GM06990 (cell line): ENCODE measurements at regions not wholly inside any gene's neighbourhood (a gene's known extent, or its start where the extent isn't known, plus 50 kb on each side); places are given as distances from the start of the nearest gene placed in this dataset.

Experiments used
- DNase-seq: peaks from one replicate; pipeline ENCODE4 v3.0.0-alpha.2; 2011; ENCODE audit not compliant: insufficient read length; ENCODE audit errors: extremely low read depth
- H3K27me3 ChIP-seq: replicated peaks from 2 replicates; pipeline ENCODE4 v1.6.0; 2011; ENCODE audit warnings: low read length; ENCODE audit not compliant: control insufficient read depth, insufficient read depth
- H3K36me3 ChIP-seq: 2 replicates; pipeline ENCODE4 v1.5.1; 2011; ENCODE audit warnings: low read length; ENCODE audit not compliant: control insufficient read depth, insufficient read depth
- H3K4me3 ChIP-seq: replicated peaks from 2 replicates; pipeline ENCODE4 v1.5.1; 2011; ENCODE audit warnings: low read depth, mild to moderate bottlenecking, control low read depth, low read length
- CTCF ChIP-seq: IDR thresholded peaks from 2 replicates; pipeline ENCODE4 v1.5.1; 2011; ENCODE audit warnings: low read length, control low read depth, mild to moderate bottlenecking, inconsistent platforms; ENCODE audit not compliant: insufficient read depth, poor library complexity, severe bottlenecking

GRCh38 chr14:104315169-104315568, 176.8 kb downstream of the KIF26A start:
- H3K27me3 ChIP-seq: no peaks in the 10 kb centered on the region; the same call in none of the 2 replicates
- H3K36me3 ChIP-seq: no peaks in the 10 kb centered on the region
- H3K4me3 ChIP-seq: no peak overlapping the region
- TF ChIP-seq CTCF: no peak
- no peak for DNase-seq

DNA sequence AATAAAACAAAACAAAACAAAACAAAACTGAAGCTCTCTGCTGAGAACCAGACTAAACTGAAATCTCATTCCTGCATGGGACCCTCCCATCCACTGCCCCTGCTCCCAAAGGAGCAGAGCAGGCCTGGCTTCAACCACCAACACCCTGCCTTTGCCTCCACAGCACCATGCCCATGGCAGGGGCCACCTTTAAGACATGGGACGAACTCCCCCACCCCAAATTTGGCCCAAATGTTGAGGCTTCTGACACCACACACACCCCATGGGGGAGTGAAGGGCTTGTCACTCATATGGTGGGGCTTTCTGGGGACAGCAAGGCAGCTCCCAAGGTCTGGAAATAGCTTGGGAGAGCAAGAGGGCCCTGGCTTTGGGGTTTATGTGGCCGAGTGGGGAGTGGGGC, 177.2 kb downstream of the KIF26A start:
- H3K4me3 ChIP-seq: no peak overlapping the region
- no peak for TF ChIP-seq CTCF
- no peak for DNase-seq
- H3K36me3 ChIP-seq: no peaks in the 10 kb centered on the region
- H3K27me3 ChIP-seq: no peaks in the 10 kb centered on the region; the same call in none of the 2 replicates

DNA sequence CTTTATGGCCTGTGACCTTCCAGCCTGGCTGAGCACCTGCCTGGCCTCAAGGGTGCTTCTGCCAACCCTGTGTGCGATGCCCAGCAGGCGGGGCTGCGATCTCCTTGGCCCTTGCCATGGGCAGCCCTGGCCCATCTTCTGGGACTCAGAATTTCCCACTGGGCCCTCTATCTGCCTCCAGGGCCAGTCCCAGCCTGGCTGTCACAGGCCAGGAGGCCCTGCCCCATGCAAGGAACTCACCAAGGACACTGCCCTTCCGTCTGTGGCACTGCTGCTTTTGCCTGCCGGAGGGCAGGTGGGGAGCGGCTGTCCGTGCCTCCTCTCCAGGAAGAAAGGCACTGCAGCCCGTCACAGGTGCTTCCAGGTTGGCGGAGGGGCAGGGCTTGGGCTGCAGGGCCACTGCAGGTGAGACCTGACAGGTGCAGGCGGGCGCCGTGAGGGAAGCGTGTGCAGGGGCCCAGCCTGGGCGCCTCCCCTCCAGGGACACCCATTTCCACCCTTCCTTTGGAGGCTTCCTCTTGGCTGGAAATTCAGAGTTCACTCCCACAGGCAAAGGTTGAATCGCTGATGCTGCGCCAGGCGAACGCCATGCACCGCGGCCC, 177.8 kb downstream of the KIF26A start:
- no peak overlapping the region for H3K4me3 ChIP-seq
- H3K27me3 ChIP-seq: no peaks in the 10 kb centered on the region; the same call in none of the 2 replicates
- no peak for TF ChIP-seq CTCF
- no peak for DNase-seq
- H3K36me3 ChIP-seq: no peaks in the 10 kb centered on the region

- H3K4me3 ChIP-seq: no peak overlapping the region
- no peaks in the 10 kb centered on the region for H3K36me3 ChIP-seq
- TF ChIP-seq CTCF: no peak
- no peak for DNase-seq
- H3K27me3 ChIP-seq: no peaks in the 10 kb centered on the region; the same call in 1 of the 2 replicates
Observed at GRCh38 chr14:104316723-104317491, 178.5 kb downstream of the KIF26A start.

DNA sequence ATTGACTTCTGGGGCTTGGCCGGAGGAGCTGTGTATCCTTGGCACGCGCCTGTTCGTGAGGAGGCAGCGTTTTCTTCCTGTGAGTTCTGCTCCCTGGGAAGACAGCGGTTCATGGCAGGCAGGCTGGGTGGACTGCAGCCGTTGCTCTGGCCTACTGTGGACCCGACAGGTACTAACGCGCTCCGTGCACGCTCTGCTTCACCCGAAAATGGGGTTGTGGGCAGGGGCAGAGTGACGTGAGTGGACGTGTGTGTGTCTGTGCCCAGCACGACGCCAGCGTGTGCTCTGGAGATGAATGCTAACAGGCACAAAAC, 179.1 kb downstream of the KIF26A start:
- no peak for TF ChIP-seq CTCF

More for the DNA sequence above, 179.1 kb downstream of the KIF26A start:
- no peak for DNase-seq
- Histone ChIP-seq H3K36me3 (no peaks in the 10 kb centered on the region), H3K4me3 (no peak overlapping the region), H3K27me3 (no peaks in the 10 kb centered on the region; the same call in 1 of the 2 replicates)
